HG03520 (cell line): ENCODE measurements at regions not wholly inside any gene's neighbourhood (a gene's known extent, or its start where the extent isn't known, plus 50 kb on each side); places are given as distances from the start of the nearest gene placed in this dataset.
"Not testable (repeated sequence)": the region's sequence is repeated elsewhere in the genome, so short reads cannot be mapped to it uniquely, and the experiment has no call there.

Source experiments
- ATAC-seq: cut with Tn5 transposase; IDR thresholded peaks from one replicate; pipeline ENCODE4 v1.9.1; 2021; ENCODE audit warnings: mild to moderate bottlenecking, moderate library complexity; ENCODE audit not compliant: unreplicated experiment

- no peak for ATAC-seq
Measured at GRCh38 chr2:21328177-21328576, 204.4 kb downstream of the TDRD15 start.

- ATAC-seq, result no peak
Measured at GRCh38 chr2:21330786-21331391, 207.1 kb downstream of the TDRD15 start.

GRCh38 chr2:21331625-21332370 lies 208.0 kb downstream of the TDRD15 start:
- ATAC-seq, result no peak

GRCh38 chr2:21332993-21333625 lies 209.3 kb downstream of the TDRD15 start:
- no peak for ATAC-seq

GRCh38 chr2:21333684-21334083 lies 209.9 kb downstream of the TDRD15 start:
- no peak for ATAC-seq

GRCh38 chr2:21346984-21347383 lies 223.2 kb downstream of the TDRD15 start:
- no peak for ATAC-seq

GRCh38 chr2:21353879-21354679 lies 230.3 kb downstream of the TDRD15 start:
- no peak for ATAC-seq

GRCh38 chr2:21356086-21356856 lies 232.5 kb downstream of the TDRD15 start:
- ATAC-seq, result no peak

GRCh38 chr2:21356857-21357255 lies 233.1 kb downstream of the TDRD15 start:
- no peak for ATAC-seq

GRCh38 chr2:21358976-21359375 lies 235.2 kb downstream of the TDRD15 start:
- ATAC-seq, result no peak

GRCh38 chr2:21361384-21361783 lies 237.6 kb downstream of the TDRD15 start:
- ATAC-seq, result no peak

GRCh38 chr2:21361957-21362486 lies 238.3 kb downstream of the TDRD15 start:
- ATAC-seq, result no peak

- ATAC-seq, result no peak
Measured at GRCh38 chr2:21363364-21363763, 239.6 kb downstream of the TDRD15 start.

GRCh38 chr2:21367421-21367820 lies 243.7 kb downstream of the TDRD15 start:
- no peak for ATAC-seq

- ATAC-seq, result no peak
Measured at GRCh38 chr2:21369787-21370186, 246.0 kb downstream of the TDRD15 start.

- ATAC-seq, result no peak
Measured at GRCh38 chr2:21371499-21372003, 247.8 kb downstream of the TDRD15 start.

- no peak for ATAC-seq
Measured at GRCh38 chr2:21372654-21373053, 248.9 kb downstream of the TDRD15 start.

- no peak for ATAC-seq
Measured at GRCh38 chr2:21376864-21377263, 253.1 kb downstream of the TDRD15 start.

- ATAC-seq, result no peak
Measured at GRCh38 chr2:21379140-21379539, 255.4 kb downstream of the TDRD15 start.

- not testable (repeated sequence) for ATAC-seq
Measured at GRCh38 chr2:21379668-21380067, 255.9 kb downstream of the TDRD15 start.
